ENCODE measurements at regions not wholly inside any gene's neighbourhood (a gene's known extent, or its start where the extent isn't known, plus 50 kb on each side); places are given as distances from the start of the nearest gene placed in this dataset.

DNA sequence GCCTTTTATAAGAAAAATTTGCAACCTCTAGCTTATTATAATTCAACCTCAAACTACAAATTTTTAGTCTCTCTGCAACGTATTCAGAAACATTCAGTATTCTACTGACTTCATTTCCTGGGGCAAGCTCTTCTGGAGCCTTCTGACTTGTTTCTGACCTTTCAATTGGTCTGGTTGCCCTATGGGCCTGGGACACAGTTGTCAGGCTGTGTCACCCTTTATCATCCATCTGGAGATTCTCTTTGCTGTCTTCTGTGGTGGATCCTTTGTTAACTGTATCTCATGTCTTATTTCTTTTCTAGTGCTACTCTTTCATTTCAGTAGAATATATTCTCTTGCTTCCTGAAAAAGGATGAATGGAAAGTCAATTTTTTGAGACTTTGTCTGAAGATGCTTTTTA lies 55.1 kb upstream of the PGRMC2 start:
- TF ChIP-seq POLR2AphosphoS5 (IDR thresholded peaks at IDR 0.05; ENCODE audit: borderline replicate concordance, low read depth, low read length) (no peak), EZH2 (IDR thresholded peaks at IDR 0.05) (no peak)
